ENCODE measurements at regions not wholly inside any gene's neighbourhood (a gene's known extent, or its start where the extent isn't known, plus 50 kb on each side); places are given as distances from the start of the nearest gene placed in this dataset.

DNA sequence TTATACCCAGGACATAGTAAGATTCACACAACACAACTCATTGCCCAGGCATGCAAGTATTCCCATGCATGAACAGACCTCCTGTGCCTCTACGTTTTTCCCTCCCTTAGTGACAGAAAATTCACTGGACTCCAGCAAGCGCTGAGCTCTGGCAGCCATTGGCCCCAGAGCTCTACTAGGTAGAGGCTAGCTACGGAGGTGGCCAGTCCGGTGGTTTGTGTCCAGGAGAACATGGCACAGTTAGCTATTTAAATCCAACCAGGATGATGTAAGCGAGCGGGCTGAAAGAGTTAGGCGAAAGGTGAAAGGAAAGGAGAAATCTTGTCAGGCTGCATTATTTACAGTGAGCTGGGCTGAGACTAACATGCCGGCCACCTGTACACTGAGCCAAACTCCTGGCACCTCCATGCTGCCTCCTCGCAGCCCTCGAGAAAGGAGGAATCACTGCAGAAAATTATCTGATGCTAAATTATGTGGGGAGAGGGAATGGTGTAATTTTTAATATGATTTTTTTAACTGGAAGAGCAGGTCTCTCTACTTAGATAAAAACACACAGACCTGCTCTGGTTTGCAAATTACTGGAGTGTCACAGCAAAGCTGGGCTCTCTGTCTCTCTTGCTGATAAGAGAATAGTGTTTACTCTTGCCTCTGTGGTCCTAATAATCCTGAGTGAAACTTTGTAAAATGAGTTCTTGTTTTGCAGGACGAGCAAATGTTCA, 50.1 kb upstream of the ARMC2 start:
- H3K4me3 ChIP-seq = no peak overlapping the region
- no peaks in the 10 kb centered on the region for H3K27me3 ChIP-seq (ENCODE audit: low read depth)
- no peaks in the 10 kb centered on the region for H3K36me3 ChIP-seq
- peaks cover 20% of the 10 kb centered on the region for H3K4me1 ChIP-seq
- DNase-seq = no peak
- intact Hi-C loops (cut with micrococcal nuclease) = no loop called here
- no peak overlapping the region for H3K27ac ChIP-seq (replicated peaks)
- H3K9me3 ChIP-seq (replicated peaks) = no peaks in the 10 kb centered on the region
- TF ChIP-seq, protein P1, sequence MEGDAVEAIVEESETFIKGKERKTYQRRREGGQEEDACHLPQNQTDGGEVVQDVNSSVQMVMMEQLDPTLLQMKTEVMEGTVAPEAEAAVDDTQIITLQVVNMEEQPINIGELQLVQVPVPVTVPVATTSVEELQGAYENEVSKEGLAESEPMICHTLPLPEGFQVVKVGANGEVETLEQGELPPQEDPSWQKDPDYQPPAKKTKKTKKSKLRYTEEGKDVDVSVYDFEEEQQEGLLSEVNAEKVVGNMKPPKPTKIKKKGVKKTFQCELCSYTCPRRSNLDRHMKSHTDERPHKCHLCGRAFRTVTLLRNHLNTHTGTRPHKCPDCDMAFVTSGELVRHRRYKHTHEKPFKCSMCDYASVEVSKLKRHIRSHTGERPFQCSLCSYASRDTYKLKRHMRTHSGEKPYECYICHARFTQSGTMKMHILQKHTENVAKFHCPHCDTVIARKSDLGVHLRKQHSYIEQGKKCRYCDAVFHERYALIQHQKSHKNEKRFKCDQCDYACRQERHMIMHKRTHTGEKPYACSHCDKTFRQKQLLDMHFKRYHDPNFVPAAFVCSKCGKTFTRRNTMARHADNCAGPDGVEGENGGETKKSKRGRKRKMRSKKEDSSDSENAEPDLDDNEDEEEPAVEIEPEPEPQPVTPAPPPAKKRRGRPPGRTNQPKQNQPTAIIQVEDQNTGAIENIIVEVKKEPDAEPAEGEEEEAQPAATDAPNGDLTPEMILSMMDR (IDR thresholded peaks at IDR 0.05; ENCODE audit: borderline replicate concordance) = no peak
